MCF 10A (cell line): ENCODE measurements at regions not wholly inside any gene's neighbourhood (a gene's known extent, or its start where the extent isn't known, plus 50 kb on each side); places are given as distances from the start of the nearest gene placed in this dataset.
"Not testable (repeated sequence)": the region's sequence is repeated elsewhere in the genome, so short reads cannot be mapped to it uniquely, and the experiment has no call there.

ENCODE experiments used
- BruUV-seq: library from RNA; stranded (reverse); fragments of 400-500 nt; replicated peaks from 2 replicates; lab custom pipeline; 2021; lab: Mats Ljungman, UMichigan
- CTCF ChIA-PET: fragments of 300-600 bp; sonication (Branson Sonifier 250); formaldehyde crosslinking; extraction: SDS; loops from one replicate; lab custom pipeline; 2021; ENCODE audit warnings: antibody characterized with exemption, inconsistent platforms; lab: Yijun Ruan, JAX
- POLR2A ChIA-PET: fragments of 300-600, 350-650 bp; sonication (Branson Sonifier 250); formaldehyde crosslinking; extraction: SDS; loops from one replicate; lab custom pipeline; 2020; ENCODE audit warnings: antibody characterized with exemption, inconsistent platforms; lab: Yijun Ruan, JAX
- DNase-seq: peaks from one replicate; pipeline ENCODE4 v3.0.0-alpha.2; 2018; ENCODE audit not compliant: unreplicated experiment
- H3K27ac Mint-ChIP-seq: one replicate; pipeline ENCODE4 v1.8.0; 2022; ENCODE audit warnings: mild to moderate bottlenecking, low read depth, mixed read lengths; ENCODE audit not compliant: unreplicated experiment
- H3K27me3 Mint-ChIP-seq: one replicate; pipeline ENCODE4 v1.8.0; 2022; ENCODE audit warnings: mixed read lengths; ENCODE audit not compliant: insufficient read depth, unreplicated experiment
- H3K36me3 Mint-ChIP-seq: one replicate; pipeline ENCODE4 v1.8.0; 2022; ENCODE audit warnings: mild to moderate bottlenecking, moderate library complexity, mixed read lengths; ENCODE audit not compliant: insufficient read depth, unreplicated experiment
- H3K4me1 Mint-ChIP-seq: one replicate; pipeline ENCODE4 v1.8.0; 2022; ENCODE audit warnings: mixed read lengths; ENCODE audit not compliant: insufficient read depth, unreplicated experiment
- H3K4me3 Mint-ChIP-seq: one replicate; pipeline ENCODE4 v1.8.0; 2022; ENCODE audit warnings: mild to moderate bottlenecking, moderate library complexity, mixed read lengths; ENCODE audit not compliant: unreplicated experiment
- H3K9me3 Mint-ChIP-seq: one replicate; pipeline ENCODE4 v1.8.0; 2022; ENCODE audit warnings: mixed read lengths; ENCODE audit not compliant: unreplicated experiment
- intact Hi-C: fragments of 100-400 bp; cut with micrococcal nuclease; formaldehyde crosslinking; loops from 2 replicates; pipeline ENCODE4 v1.14.1; 2022
- TF ChIP-seq, protein P1 (sequence below): fragments of 200-600 bp; IDR thresholded peaks from one replicate; pipeline ENCODE4 v1.8.0; 2022; ENCODE audit warnings: antibody characterized with exemption, mild to moderate bottlenecking; ENCODE audit not compliant: unreplicated experiment

DNA sequence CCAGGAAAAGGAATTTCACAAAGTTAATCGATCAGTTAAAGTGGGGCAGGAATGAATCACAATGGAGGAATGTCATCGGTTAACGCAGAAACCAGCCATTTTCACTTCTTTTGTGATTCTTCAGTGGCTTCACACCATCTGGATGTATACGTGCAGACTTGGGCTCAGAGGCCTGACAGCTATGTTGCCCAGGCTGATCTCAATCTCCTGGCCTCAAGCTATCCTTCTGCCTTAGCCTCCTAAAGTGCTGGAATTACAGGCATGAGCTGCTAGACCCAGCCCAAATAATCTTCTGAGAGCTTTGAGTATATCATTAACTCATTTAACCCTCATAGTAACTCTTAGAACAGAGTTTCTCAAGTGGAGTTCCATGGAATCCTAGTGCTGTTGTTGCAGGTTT lies 126.5 kb upstream of the VANGL1 start:
- TF ChIP-seq, protein P1, sequence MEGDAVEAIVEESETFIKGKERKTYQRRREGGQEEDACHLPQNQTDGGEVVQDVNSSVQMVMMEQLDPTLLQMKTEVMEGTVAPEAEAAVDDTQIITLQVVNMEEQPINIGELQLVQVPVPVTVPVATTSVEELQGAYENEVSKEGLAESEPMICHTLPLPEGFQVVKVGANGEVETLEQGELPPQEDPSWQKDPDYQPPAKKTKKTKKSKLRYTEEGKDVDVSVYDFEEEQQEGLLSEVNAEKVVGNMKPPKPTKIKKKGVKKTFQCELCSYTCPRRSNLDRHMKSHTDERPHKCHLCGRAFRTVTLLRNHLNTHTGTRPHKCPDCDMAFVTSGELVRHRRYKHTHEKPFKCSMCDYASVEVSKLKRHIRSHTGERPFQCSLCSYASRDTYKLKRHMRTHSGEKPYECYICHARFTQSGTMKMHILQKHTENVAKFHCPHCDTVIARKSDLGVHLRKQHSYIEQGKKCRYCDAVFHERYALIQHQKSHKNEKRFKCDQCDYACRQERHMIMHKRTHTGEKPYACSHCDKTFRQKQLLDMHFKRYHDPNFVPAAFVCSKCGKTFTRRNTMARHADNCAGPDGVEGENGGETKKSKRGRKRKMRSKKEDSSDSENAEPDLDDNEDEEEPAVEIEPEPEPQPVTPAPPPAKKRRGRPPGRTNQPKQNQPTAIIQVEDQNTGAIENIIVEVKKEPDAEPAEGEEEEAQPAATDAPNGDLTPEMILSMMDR, result no peak
- Mint-ChIP-seq H3K4me3 (no peak overlapping the region), H3K4me1 (no peaks in the 10 kb centered on the region), H3K9me3 (no peaks in the 10 kb centered on the region), H3K36me3 (no peaks in the 10 kb centered on the region), H3K27me3 (no peaks in the 10 kb centered on the region), H3K27ac (no peak overlapping the region)
- ChIA-PET CTCF (interaction anchor here (0.6 kb wide), 1 partner anchor 18 kb away, joined by 3 read pairs; no protein-coding TSS in a partner anchor), POLR2A (no interaction called here)
- DNase-seq, result no peak
- BruUV-seq, result no TSS peak
- intact Hi-C loops, result no loop called here

DNA sequence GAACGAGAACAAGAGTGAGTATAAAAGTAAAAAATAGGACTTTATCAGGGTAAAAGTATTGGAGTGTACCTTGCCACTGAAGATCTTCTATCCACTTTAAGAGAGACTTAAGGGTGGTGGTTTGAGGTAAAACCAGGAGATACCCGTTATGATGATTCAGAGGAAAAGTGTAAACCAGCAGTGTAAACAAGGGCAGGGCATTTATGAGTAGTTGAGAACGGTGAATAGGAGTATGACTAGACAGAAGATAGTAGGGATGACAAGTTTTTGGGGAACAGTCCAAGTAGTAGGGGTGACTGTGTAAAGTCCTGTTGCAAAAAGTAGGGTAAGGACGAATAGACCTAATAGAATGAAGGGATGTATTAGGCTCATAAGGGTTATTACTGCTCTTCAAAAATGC lies 131.5 kb upstream of the VANGL1 start:
- POLR2A ChIA-PET, H3K27ac Mint-ChIP-seq, H3K27me3 Mint-ChIP-seq, H3K4me3 Mint-ChIP-seq, H3K4me1 Mint-ChIP-seq, BruUV-seq, intact Hi-C loops, H3K9me3 Mint-ChIP-seq, H3K36me3 Mint-ChIP-seq, DNase-seq: not testable (repeated sequence)
- CTCF ChIA-PET, result interaction anchor here (0.6 kb wide), 1 partner anchor 84 kb away, joined by 3 read pairs; no protein-coding TSS in a partner anchor

DNA sequence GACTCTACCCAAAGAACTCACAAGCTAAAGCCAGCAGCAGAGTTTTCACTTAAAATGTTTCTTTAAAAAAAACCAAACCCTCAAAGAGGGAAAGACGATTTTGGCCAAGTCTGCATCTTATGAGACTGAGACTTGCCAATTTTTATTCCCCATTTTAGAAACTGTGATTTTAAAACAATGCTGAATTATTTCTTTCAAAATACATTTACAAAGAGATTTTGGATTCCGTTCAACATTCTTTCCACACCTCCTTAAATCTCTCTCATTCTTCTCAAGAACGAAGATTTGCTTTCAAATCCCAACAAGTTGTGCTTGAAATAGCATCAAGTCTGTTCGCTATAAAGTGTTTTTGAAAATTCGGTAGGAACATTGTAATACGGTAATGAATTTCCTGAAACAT lies 133.9 kb upstream of the VANGL1 start:
- no peak overlapping the region for H3K27ac Mint-ChIP-seq
- ChIA-PET CTCF (interaction anchor here (1.6 kb wide), 1 partner anchor 12 kb away, joined by 4 read pairs; no protein-coding TSS in a partner anchor), POLR2A (no interaction called here)
- TF ChIP-seq, protein P1, result no peak
- DNase-seq, result no peak
- H3K4me1 Mint-ChIP-seq, result no peaks in the 10 kb centered on the region
- intact Hi-C loops, result loop anchor here (1.0 kb wide), 2 partner anchors 233 to 369 kb away; no protein-coding TSS in a partner anchor
- H3K4me3 Mint-ChIP-seq, result no peak overlapping the region
- no TSS peak for BruUV-seq
- no peaks in the 10 kb centered on the region for H3K36me3 Mint-ChIP-seq
- no peaks in the 10 kb centered on the region for H3K9me3 Mint-ChIP-seq
- H3K27me3 Mint-ChIP-seq, result no peaks in the 10 kb centered on the region

DNA sequence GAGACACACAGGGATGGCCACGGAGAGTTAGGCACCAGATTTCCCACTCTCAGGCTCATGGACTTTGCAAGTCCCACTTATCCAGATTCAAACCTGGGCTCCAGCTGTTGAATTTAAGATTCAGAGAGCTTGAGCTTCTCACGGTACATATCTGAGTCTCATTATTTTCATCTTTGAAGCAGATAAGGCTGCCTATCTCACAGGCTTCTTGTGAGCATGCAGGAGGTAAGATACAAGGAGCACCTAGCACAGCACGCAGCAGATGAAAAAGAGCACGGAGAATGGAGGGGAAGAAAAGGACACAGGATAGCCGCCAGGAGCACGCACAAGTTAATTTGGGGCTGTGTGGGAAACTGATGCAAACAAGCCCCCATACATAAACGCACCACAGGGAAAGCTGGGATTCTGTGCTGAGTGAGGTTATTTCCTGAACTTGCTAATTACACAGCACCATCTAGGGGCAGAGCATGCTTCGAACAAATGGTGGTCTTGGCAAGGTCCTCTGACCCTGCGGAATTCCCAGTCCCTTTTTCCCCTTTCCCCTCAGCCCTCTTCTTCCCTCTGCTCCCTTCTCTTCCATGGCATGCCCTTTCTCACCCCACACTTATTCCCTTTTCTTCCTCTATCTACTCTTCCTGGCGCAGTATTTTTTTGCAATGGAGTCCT lies 134.7 kb upstream of the VANGL1 start:
- ChIA-PET POLR2A (no interaction called here), CTCF (interaction anchor here (1.1 to 1.6 kb wide), 2 partner anchors 11 to 38 kb away, joined by 3 to 4 read pairs; no protein-coding TSS in a partner anchor)
- Mint-ChIP-seq H3K4me3 (no peak overlapping the region), H3K4me1 (no peaks in the 10 kb centered on the region), H3K9me3 (no peaks in the 10 kb centered on the region), H3K27me3 (no peaks in the 10 kb centered on the region), H3K36me3 (no peaks in the 10 kb centered on the region), H3K27ac (no peak overlapping the region)
- DNase-seq, result peak; percentile 48
- no TSS peak for BruUV-seq
- TF ChIP-seq, protein P1, result peak; percentile 36
- intact Hi-C loops, result loop anchor here (1.0 kb wide), 2 partner anchors 232 to 368 kb away; no protein-coding TSS in a partner anchor
